ENCODE measurements at regions not wholly inside any gene's neighbourhood (a gene's known extent, or its start where the extent isn't known, plus 50 kb on each side); places are given as distances from the start of the nearest gene placed in this dataset.

DNA sequence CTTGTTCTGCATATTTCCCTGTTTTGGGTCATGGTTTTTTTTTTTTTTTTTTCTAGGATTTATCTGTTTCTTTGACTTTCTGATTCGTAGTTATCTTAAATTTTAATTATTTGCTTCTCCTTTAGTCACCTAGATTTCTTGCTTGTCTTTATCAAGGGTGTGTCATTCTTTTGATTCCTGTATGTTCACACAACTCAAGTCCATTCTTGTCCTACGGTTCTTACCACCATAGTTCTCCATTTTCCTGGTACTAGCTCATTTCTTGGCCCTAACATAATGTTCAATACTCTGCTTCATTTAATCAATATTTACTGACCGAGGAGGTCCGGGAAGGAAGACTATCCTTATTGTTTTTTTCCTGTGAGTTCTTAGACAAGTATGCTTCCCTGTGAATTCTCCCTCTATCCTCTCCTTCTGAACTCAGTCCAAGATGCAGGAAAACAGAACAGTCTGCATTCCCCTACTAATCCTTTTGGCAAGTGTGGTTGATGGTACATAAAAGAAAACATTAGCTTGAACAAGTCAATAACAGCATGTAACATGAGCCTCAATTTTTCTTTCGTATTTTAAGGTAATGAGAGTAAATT lies 1346.4 kb upstream of the SEL1L start:
- no peak for DNase-seq (ENCODE audit: low read depth)
- TF ChIP-seq, protein P1, sequence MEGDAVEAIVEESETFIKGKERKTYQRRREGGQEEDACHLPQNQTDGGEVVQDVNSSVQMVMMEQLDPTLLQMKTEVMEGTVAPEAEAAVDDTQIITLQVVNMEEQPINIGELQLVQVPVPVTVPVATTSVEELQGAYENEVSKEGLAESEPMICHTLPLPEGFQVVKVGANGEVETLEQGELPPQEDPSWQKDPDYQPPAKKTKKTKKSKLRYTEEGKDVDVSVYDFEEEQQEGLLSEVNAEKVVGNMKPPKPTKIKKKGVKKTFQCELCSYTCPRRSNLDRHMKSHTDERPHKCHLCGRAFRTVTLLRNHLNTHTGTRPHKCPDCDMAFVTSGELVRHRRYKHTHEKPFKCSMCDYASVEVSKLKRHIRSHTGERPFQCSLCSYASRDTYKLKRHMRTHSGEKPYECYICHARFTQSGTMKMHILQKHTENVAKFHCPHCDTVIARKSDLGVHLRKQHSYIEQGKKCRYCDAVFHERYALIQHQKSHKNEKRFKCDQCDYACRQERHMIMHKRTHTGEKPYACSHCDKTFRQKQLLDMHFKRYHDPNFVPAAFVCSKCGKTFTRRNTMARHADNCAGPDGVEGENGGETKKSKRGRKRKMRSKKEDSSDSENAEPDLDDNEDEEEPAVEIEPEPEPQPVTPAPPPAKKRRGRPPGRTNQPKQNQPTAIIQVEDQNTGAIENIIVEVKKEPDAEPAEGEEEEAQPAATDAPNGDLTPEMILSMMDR (IDR thresholded peaks at IDR 0.05; ENCODE audit: control insufficient read depth, insufficient read depth, low read depth, low read length, missing control alignments), result no peak
- no peak overlapping the region for H3K4me3 ChIP-seq (ENCODE audit: control insufficient read depth, low read depth, low read length)

DNA sequence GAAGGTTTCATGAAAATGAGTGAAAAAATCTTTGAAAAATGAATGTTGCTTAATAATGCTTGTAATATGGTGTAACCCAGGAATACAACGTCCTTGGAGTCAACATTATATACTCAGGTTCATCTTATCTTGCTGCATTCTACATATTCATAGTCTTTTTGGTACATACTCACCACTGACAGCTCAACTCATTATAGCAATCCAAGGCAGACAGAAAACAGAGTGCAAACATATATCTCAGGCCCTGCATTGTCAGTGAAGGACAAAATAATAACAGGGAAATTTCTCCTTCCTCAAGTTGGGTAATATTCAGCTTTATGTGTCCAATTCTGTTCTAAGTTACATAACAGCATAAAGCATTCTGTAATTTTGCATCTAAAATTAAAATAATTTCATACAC lies 1353.0 kb upstream of the SEL1L start:
- no peak for DNase-seq (ENCODE audit: low read depth)
- H3K4me3 ChIP-seq (ENCODE audit: control insufficient read depth, low read depth, low read length), result no peak overlapping the region
- TF ChIP-seq, protein P1 (IDR thresholded peaks at IDR 0.05; ENCODE audit: control insufficient read depth, insufficient read depth, low read depth, low read length, missing control alignments), result no peak

DNA sequence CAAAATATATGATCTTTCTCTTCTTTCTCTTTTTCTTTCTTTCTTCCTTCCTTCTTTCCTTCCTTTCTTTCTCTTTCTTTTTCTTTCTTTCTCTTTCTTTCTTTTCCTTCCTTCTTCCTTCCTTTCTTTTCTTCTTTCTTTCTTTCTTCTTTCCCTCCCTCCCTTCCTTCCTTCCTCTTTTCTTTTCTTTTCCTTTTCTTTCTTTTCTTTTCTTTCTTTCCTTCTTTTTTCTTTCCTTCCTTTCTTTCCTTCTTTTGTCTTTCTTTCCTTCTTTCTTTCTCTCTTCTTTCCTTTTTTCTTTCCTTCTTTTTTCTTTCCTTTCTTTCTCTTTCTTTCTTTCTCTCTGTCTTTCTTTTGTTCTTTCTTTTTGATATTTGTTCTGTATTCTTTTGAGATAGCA lies 1356.0 kb upstream of the SEL1L start:
- no peak for DNase-seq (ENCODE audit: low read depth)
- TF ChIP-seq, protein P1 (IDR thresholded peaks at IDR 0.05; ENCODE audit: control insufficient read depth, insufficient read depth, low read depth, low read length, missing control alignments), result no peak
- H3K4me3 ChIP-seq (ENCODE audit: control insufficient read depth, low read depth, low read length), result no peak overlapping the region

DNA sequence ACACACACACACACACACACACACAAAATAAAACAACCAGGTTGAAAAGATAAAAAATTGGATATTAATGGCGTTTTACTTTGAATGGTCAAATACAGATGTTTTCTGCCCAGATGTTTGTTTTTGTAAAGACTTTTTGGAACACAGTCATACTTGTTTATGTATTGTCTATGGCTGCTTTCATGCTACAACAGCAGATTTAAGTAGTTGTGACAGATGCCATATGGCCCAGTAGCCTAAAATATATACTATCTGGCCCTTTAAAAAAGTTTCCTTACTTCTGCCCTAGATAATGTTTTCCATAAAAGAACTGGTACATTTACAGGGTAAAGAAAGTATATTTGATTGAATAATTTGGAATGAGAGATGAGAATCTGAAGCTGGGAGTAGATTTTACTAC lies 1362.8 kb upstream of the SEL1L start:
- no peak for DNase-seq (ENCODE audit: low read depth)
- H3K4me3 ChIP-seq (ENCODE audit: control insufficient read depth, low read depth, low read length), result no peak overlapping the region
- TF ChIP-seq, protein P1 (IDR thresholded peaks at IDR 0.05; ENCODE audit: control insufficient read depth, insufficient read depth, low read depth, low read length, missing control alignments), result no peak

DNA sequence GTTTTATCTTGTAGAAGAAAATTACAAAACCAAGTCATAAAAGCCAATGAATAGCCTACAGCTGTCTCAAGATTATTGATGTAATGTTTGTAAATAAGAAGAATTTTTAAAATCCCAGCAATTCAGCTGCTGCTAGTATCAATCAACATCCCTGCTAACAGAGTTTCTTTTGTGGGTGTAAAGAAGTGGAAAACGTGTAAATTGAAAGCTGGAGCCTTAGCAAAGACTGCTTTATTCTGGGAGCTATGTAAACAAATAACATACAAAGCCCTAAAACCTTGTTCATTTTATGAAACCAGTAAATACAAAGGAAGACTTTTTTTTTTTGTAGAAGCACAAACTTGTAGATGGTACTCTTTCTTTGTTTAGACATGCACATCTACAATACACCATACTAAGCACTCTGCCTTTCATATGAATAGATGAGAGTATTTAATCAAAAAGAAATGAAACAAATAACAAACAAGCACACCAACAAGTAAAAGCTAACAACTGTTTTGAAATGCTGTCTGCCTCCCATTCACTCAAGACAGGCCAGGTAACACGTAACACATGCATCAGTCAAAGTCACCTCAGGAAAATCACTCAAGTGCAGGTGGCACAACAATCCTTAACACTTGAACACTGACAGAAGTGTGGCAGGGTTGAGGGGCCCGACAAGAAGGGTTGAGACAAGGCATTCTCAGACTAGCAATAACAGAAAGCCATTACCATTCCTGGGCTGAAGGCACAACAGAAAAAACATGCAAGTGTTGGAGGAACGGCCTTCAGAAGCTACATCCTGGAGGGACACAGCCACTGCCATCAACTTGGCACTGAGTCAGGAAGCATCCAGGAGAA lies 1364.0 kb upstream of the SEL1L start:
- TF ChIP-seq, protein P1 (IDR thresholded peaks at IDR 0.05; ENCODE audit: control insufficient read depth, insufficient read depth, low read depth, low read length, missing control alignments), result no peak
- H3K4me3 ChIP-seq (ENCODE audit: control insufficient read depth, low read depth, low read length), result no peak overlapping the region
- DNase-seq (ENCODE audit: low read depth), result no peak

DNA sequence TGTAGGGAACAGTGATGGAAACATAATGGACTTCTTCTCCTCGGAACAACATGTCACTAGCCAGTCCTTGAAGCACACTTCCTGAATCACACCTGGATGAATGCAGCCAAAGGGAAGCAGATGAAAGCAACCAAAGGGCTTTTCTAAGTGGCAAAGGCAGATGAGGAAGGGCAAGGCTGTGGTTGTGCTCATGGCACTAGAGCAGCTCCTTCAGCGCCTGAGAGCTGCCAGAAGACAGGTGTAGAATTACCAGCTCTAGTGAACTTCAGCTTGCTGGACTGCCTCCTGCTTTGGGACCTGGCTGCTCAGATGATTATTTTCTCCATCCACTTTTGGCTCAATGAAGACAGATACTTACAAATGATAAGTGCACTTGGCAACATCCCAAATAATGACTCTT lies 1372.1 kb upstream of the SEL1L start:
- no peak overlapping the region for H3K4me3 ChIP-seq (ENCODE audit: control insufficient read depth, low read depth, low read length)
- TF ChIP-seq, protein P1 (IDR thresholded peaks at IDR 0.05; ENCODE audit: control insufficient read depth, insufficient read depth, low read depth, low read length, missing control alignments), result no peak
- DNase-seq (ENCODE audit: low read depth), result no peak
